AG10803 (cell line): ENCODE measurements at regions not wholly inside any gene's neighbourhood (a gene's known extent, or its start where the extent isn't known, plus 50 kb on each side); places are given as distances from the start of the nearest gene placed in this dataset.
A peak's percentile ranks its signal among the peaks of the same experiment; 100 is the strongest.

Experiments used
- DNase-seq: peaks from one replicate; pipeline ENCODE4 v3.0.0; 2010; ENCODE audit warnings: low read depth
- H3K4me3 ChIP-seq: 2 replicates; pipeline ENCODE4 v1.5.1; 2011; ENCODE audit warnings: mild to moderate bottlenecking, low read length, control low read depth
- TF ChIP-seq, protein P1 (sequence below): conservative IDR thresholded peaks from 2 replicates; pipeline ENCODE4 v1.5.1; 2011; ENCODE audit warnings: mild to moderate bottlenecking, low read length, control low read depth, inconsistent platforms

DNA sequence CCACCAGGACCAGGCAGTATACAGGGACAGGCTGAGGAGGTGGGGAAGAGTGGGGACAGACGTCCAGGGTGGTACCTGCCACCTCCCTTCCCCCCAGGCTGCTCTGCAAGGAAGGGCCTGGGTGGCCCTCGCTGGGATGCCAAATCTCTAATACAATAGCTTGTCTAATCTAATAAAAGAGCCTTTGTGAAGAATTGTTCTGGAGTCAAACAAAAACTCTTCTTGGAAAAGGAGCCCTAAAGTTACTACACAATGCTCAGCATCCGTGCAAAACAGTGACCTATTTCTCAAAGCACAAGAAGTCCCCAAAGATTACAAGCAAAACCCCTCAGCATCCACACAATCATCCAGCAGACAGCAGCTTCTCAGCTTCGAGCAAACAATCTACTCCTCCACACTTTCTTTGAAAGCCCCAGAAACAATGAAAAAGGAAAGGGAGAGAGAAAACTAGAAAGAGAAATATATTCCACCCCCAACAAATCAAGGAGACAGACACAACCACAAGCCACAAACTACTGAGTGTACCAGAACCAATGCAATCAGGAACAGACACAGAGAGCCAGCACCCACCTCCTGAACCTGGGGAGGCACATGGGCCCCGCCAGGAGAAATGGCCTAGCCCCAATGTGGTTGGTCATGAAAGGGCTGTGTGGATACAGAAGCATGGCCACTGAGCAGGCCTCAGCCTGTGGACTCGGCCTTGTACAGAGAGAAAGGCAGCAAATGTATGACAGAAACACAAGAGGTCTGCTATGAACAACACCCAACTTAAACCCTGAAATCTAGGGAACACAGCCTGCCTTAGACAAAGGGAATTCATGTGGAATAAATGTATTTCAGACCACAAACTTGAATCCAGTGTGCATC lies 177.1 kb upstream of the CHRNA7 start:
- H3K4me3 ChIP-seq: no peak overlapping the region
- no peak for DNase-seq
- TF ChIP-seq, protein P1, sequence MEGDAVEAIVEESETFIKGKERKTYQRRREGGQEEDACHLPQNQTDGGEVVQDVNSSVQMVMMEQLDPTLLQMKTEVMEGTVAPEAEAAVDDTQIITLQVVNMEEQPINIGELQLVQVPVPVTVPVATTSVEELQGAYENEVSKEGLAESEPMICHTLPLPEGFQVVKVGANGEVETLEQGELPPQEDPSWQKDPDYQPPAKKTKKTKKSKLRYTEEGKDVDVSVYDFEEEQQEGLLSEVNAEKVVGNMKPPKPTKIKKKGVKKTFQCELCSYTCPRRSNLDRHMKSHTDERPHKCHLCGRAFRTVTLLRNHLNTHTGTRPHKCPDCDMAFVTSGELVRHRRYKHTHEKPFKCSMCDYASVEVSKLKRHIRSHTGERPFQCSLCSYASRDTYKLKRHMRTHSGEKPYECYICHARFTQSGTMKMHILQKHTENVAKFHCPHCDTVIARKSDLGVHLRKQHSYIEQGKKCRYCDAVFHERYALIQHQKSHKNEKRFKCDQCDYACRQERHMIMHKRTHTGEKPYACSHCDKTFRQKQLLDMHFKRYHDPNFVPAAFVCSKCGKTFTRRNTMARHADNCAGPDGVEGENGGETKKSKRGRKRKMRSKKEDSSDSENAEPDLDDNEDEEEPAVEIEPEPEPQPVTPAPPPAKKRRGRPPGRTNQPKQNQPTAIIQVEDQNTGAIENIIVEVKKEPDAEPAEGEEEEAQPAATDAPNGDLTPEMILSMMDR: no peak

GRCh38 chr15:31856581-31856980 lies 173.7 kb upstream of the CHRNA7 start:
- TF ChIP-seq, protein P1: no peak
- DNase-seq: no peak
- H3K4me3 ChIP-seq: no peak overlapping the region

DNA sequence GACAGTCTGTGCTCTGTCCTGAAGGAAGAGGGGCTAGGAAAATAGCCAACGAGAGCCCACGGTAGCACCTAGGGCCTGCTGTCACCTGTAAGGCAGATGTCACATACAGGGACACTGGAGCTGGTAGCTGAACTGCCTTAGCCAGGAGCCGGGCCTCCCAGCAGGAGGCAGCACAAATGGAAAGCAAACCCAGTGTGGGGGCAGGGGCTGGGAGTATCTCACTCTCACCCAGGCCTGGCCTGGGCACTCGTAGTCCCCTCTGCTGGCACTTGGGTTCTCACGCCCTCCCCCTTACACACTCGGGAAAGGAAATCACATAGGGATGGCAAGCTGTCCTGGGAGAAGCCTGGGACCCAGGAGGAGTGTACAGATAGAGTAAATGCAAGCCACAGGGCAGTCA lies 173.1 kb upstream of the CHRNA7 start:
- no peak overlapping the region for H3K4me3 ChIP-seq
- TF ChIP-seq, protein P1: no peak
- DNase-seq: no peak

- no peak for DNase-seq
- H3K4me3 ChIP-seq: no peak overlapping the region
- TF ChIP-seq, protein P1: no peak
These were observed 172.3 kb upstream of the CHRNA7 start for GRCh38 chr15:31858026-31858425.

GRCh38 chr15:31866248-31866647 lies 164.1 kb upstream of the CHRNA7 start:
- H3K4me3 ChIP-seq: no peak overlapping the region
- TF ChIP-seq, protein P1: no peak
- DNase-seq: no peak

DNA sequence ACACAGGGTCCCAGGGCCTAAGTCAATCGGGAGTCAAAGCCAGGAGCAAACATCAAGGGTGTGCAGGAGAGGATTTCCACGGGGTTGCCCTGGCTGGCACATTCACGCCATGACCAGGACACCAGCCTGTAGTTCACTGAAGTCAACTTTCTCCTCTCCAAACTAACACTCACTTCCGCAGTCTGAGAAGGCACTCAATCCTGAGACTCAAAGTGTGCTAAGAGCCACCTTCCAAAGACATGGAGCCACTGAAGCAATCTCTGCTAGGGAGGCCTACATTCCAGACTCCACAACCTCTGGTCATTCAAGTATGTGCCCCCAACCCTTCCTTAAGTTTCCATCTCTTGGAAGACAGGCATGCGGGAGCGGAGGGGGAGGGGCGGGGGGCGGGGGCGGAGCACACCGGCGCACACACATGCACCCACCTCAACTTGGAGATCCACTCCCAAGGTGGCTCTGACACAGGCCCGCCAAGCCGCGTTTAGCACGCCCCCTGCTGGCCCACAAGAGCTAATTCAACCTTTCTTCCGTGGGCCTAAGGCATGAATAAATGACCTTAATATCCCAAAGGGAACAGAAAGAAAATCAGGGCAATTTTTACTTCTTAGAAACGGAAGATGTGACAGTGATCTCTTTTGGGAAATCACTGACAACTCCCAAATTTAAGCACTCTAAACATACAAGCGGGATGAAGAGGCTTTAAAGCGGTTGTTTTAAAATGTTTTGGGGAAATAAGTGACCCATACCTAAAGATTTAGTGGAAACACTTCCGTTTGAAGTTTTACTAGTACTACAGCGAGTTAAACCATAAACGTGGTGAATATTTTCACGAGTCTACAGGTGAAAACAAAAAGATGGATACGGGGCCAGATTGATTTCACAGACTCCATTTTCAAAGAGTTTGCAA lies 162.5 kb upstream of the CHRNA7 start:
- TF ChIP-seq, protein P1: peak; percentile 66
- no peak overlapping the region for H3K4me3 ChIP-seq
- peak; percentile 44 for DNase-seq
